ENCODE measurements at regions not wholly inside any gene's neighbourhood (a gene's known extent, or its start where the extent isn't known, plus 50 kb on each side); places are given as distances from the start of the nearest gene placed in this dataset.
A peak's percentile ranks its signal among the peaks of the same experiment; 100 is the strongest.

GRCh38 chr2:226661789-226662545 lies 137.7 kb downstream of the IRS1 start:
- H3K27me3 Mint-ChIP-seq, result peaks cover 11 to 28% of the 10 kb centered on the region in 2 donors

GRCh38 chr2:226660526-226660925 lies 139.1 kb downstream of the IRS1 start:
- no peak overlapping the region for H3K27ac Mint-ChIP-seq

More at GRCh38 chr2:226661789-226662545, 137.7 kb downstream of the IRS1 start:
- Mint-ChIP-seq H3K4me3 (no peak overlapping the region), H3K36me3 (ENCODE audit: insufficient read depth) (no peaks in the 10 kb centered on the region), H3K9me3 (no peaks in the 10 kb centered on the region), H3K4me1 (ENCODE audit: low read depth in 2 of 2) (no peaks in the 10 kb centered on the region), H3K27ac (no peak overlapping the region)
- no peak for DNase-seq
- ATAC-seq (replicated peaks), result no peak

GRCh38 chr2:226660124-226660523 lies 139.5 kb downstream of the IRS1 start:
- Mint-ChIP-seq H3K4me1 (ENCODE audit: low read depth in 2 of 2) (no peaks in the 10 kb centered on the region), H3K9me3 (no peaks in the 10 kb centered on the region), H3K27ac (no peak overlapping the region), H3K36me3 (ENCODE audit: insufficient read depth) (no peaks in the 10 kb centered on the region), H3K4me3 (no peak overlapping the region), H3K27me3 (peaks cover 11 to 23% of the 10 kb centered on the region in 2 donors)
- ATAC-seq (replicated peaks) (no peak), DNase-seq (no peak)

More at GRCh38 chr2:226660526-226660925, 139.1 kb downstream of the IRS1 start:
- Mint-ChIP-seq H3K4me3 (no peak overlapping the region), H3K36me3 (ENCODE audit: insufficient read depth) (no peaks in the 10 kb centered on the region), H3K4me1 (ENCODE audit: low read depth in 2 of 2) (no peaks in the 10 kb centered on the region), H3K9me3 (no peaks in the 10 kb centered on the region), H3K27me3 (peaks cover 11 to 27% of the 10 kb centered on the region in 2 donors)
- DNase-seq, result no peak
- ATAC-seq (replicated peaks), result no peak

- H3K27me3 Mint-ChIP-seq, result peaks cover 11 to 16% of the 10 kb centered on the region in 2 donors
- no peaks in the 10 kb centered on the region for H3K36me3 Mint-ChIP-seq (ENCODE audit: insufficient read depth)
- ATAC-seq (replicated peaks), result no peak
- no peaks in the 10 kb centered on the region for H3K4me1 Mint-ChIP-seq (ENCODE audit: low read depth in 2 of 2)
- DNase-seq, result no peak
- H3K9me3 Mint-ChIP-seq, result no peaks in the 10 kb centered on the region
- no peak overlapping the region for H3K27ac Mint-ChIP-seq
- no peak overlapping the region for H3K4me3 Mint-ChIP-seq
Measured at GRCh38 chr2:226659410-226659809, 140.2 kb downstream of the IRS1 start.

GRCh38 chr2:226658555-226658954 lies 141.1 kb downstream of the IRS1 start:
- Mint-ChIP-seq H3K4me1 (ENCODE audit: low read depth in 2 of 2) (no peaks in the 10 kb centered on the region), H3K27me3 (peaks cover 11 to 15% of the 10 kb centered on the region in 2 donors), H3K4me3 (no peak overlapping the region), H3K9me3 (no peaks in the 10 kb centered on the region), H3K27ac (no peak overlapping the region), H3K36me3 (ENCODE audit: insufficient read depth) (no peaks in the 10 kb centered on the region)
- no peak for ATAC-seq (replicated peaks)
- DNase-seq, result no peak

GRCh38 chr2:226657340-226658053 lies 142.1 kb downstream of the IRS1 start:
- ATAC-seq (replicated peaks), result no peak
- H3K4me3 Mint-ChIP-seq, result no peak overlapping the region

GRCh38 chr2:226656367-226656766 lies 143.3 kb downstream of the IRS1 start:
- ATAC-seq (replicated peaks) (no peak), DNase-seq (no peak)
- Mint-ChIP-seq H3K27ac (no peak overlapping the region), H3K36me3 (ENCODE audit: insufficient read depth) (no peaks in the 10 kb centered on the region), H3K27me3 (peaks cover under 1 to 6% of the 10 kb centered on the region in 2 donors), H3K4me1 (ENCODE audit: low read depth in 2 of 2) (no peaks in the 10 kb centered on the region), H3K9me3 (no peaks in the 10 kb centered on the region), H3K4me3 (no peak overlapping the region)

More at GRCh38 chr2:226657340-226658053, 142.1 kb downstream of the IRS1 start:
- Mint-ChIP-seq H3K27me3 (peaks cover 11 to 15% of the 10 kb centered on the region in 2 donors), H3K9me3 (no peaks in the 10 kb centered on the region), H3K4me1 (ENCODE audit: low read depth in 2 of 2) (no peaks in the 10 kb centered on the region), H3K36me3 (ENCODE audit: insufficient read depth) (no peaks in the 10 kb centered on the region), H3K27ac (no peak overlapping the region)
- no peak for DNase-seq

GRCh38 chr2:226655871-226656270 lies 143.7 kb downstream of the IRS1 start:
- no peak overlapping the region for H3K27ac Mint-ChIP-seq
- no peaks in the 10 kb centered on the region for H3K4me1 Mint-ChIP-seq (ENCODE audit: low read depth in 2 of 2)
- no peaks in the 10 kb centered on the region for H3K9me3 Mint-ChIP-seq
- no peak overlapping the region for H3K4me3 Mint-ChIP-seq
- H3K27me3 Mint-ChIP-seq, result peaks cover 0 to 5% of the 10 kb centered on the region in 2 donors
- H3K36me3 Mint-ChIP-seq (ENCODE audit: insufficient read depth), result no peaks in the 10 kb centered on the region
- ATAC-seq (replicated peaks) (no peak), DNase-seq (no peak)

GRCh38 chr2:226652983-226653765 lies 146.4 kb downstream of the IRS1 start:
- Mint-ChIP-seq H3K27ac (no peak overlapping the region), H3K4me1 (ENCODE audit: low read depth in 2 of 2) (peaks cover 9 to 10% of the 10 kb centered on the region in 2 donors), H3K9me3 (peaks cover 0 to 1% of the 10 kb centered on the region in 2 donors), H3K27me3 (peaks cover 0 to 13% of the 10 kb centered on the region in 2 donors), H3K4me3 (no peak overlapping the region), H3K36me3 (ENCODE audit: insufficient read depth) (no peaks in the 10 kb centered on the region)
- DNase-seq, result no peak
- ATAC-seq (replicated peaks), result no peak

GRCh38 chr2:226652369-226652768 lies 147.3 kb downstream of the IRS1 start:
- no peak overlapping the region for H3K27ac Mint-ChIP-seq
- H3K9me3 Mint-ChIP-seq, result peaks cover 0 to 1% of the 10 kb centered on the region in 2 donors
- no peaks in the 10 kb centered on the region for H3K36me3 Mint-ChIP-seq (ENCODE audit: insufficient read depth)
- H3K4me1 Mint-ChIP-seq (ENCODE audit: low read depth in 2 of 2), result peaks cover 9 to 10% of the 10 kb centered on the region in 2 donors
- H3K4me3 Mint-ChIP-seq, result no peak overlapping the region
- ATAC-seq (replicated peaks) (no peak), DNase-seq (no peak)
- H3K27me3 Mint-ChIP-seq, result peaks cover 0 to 13% of the 10 kb centered on the region in 2 donors

- ATAC-seq (replicated peaks) (peak; percentile 90), DNase-seq (peak; percentile 0 to 3 (median 0))
- Mint-ChIP-seq H3K27me3 (peaks cover 0 to 13% of the 10 kb centered on the region in 2 donors), H3K36me3 (ENCODE audit: insufficient read depth) (no peaks in the 10 kb centered on the region), H3K4me1 (ENCODE audit: low read depth in 2 of 2) (peaks cover 9 to 10% of the 10 kb centered on the region in 2 donors), H3K27ac (peak overlapping the region; percentile 81 to 87), H3K4me3 (peak overlapping the region in 1 of 2 donors; percentile 24), H3K9me3 (peaks cover 0 to 1% of the 10 kb centered on the region in 2 donors)
Measured at GRCh38 chr2:226649871-226650660, 149.6 kb downstream of the IRS1 start.

GRCh38 chr2:226649201-226649600 lies 150.4 kb downstream of the IRS1 start:
- Mint-ChIP-seq H3K27me3 (peaks cover 0 to 13% of the 10 kb centered on the region in 2 donors), H3K36me3 (ENCODE audit: insufficient read depth) (no peaks in the 10 kb centered on the region), H3K27ac (no peak overlapping the region), H3K9me3 (peaks cover 0 to 1% of the 10 kb centered on the region in 2 donors), H3K4me3 (no peak overlapping the region), H3K4me1 (ENCODE audit: low read depth in 2 of 2) (peaks cover 9 to 10% of the 10 kb centered on the region in 2 donors)
- DNase-seq (no peak), ATAC-seq (replicated peaks) (no peak)

Data from effector memory CD8-positive, alpha-beta T cell (primary cell).